GM19238 (cell line): ENCODE measurements at regions not wholly inside any gene's neighbourhood (a gene's known extent, or its start where the extent isn't known, plus 50 kb on each side); places are given as distances from the start of the nearest gene placed in this dataset.
"Not testable (repeated sequence)": the region's sequence is repeated elsewhere in the genome, so short reads cannot be mapped to it uniquely, and the experiment has no call there.

ENCODE experiments used
- DNase-seq: peaks from one replicate; pipeline ENCODE4 v3.0.0; 2011; ENCODE audit warnings: low spot score; ENCODE audit not compliant: insufficient read length

- no peak for DNase-seq
These were observed 108.4 kb upstream of the ATXN3L start for GRCh38 chrX:13428053-13428786.

GRCh38 chrX:13427441-13428052 lies 107.7 kb upstream of the ATXN3L start:
- DNase-seq = no peak

DNA sequence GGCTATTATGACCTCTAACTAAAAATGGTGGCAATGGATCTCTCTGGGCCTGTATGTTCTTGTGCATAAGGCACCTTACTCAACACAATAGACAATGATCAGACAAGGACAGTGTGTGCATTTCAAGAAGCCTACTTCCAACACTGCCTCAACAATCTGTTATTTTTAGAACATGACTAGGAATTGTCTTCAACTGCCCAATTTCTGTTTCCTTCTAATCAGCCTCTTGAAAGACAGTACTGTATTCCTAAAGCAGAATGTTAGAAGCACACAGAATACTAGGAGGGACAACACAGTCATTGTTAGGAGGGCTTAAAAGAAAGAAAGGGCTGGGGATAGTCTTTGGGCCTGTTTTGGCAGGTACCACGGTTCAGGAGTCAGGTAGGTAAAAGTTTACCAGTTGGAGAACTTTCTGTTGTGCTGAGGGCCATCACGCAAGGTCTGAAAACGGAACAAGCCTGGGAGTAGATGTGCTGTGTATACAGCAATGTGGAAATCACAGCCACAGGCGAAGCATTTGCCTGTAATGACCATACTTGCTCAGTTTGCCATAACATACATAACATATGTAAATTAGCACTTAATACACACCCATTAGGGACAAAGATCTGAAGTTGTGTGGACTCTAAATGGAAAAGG lies 100.8 kb upstream of the ATXN3L start:
- no peak for DNase-seq

- no peak for DNase-seq
These were observed 100.1 kb upstream of the ATXN3L start for GRCh38 chrX:13419918-13420317.

DNA sequence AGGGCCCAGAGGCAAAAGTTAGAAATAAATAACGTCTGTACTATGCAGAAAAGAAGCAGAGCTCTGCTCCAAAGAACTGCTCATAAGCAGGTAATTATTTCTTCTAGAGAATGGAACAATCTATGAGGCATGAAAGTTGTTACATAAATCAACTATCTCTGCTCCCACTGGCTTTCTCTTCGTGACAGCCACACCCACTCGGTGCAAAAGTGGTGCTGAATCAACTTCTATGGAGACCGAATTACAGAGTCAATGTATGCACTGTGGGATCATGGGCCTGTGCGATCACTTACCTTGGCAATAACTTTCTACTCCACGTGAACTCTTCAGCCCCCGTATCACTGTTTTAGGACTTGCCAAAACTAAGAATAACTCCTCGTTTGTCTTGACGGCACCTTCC lies 99.4 kb upstream of the ATXN3L start:
- no peak for DNase-seq

- DNase-seq = no peak
These were observed 98.6 kb upstream of the ATXN3L start for GRCh38 chrX:13418126-13419097.

- no peak for DNase-seq
These were observed 95.7 kb upstream of the ATXN3L start for GRCh38 chrX:13415509-13415908.

- DNase-seq = no peak
These were observed 94.3 kb upstream of the ATXN3L start for GRCh38 chrX:13414006-13414647.

- DNase-seq = no peak
These were observed 92.4 kb upstream of the ATXN3L start for GRCh38 chrX:13412208-13412600.

DNA sequence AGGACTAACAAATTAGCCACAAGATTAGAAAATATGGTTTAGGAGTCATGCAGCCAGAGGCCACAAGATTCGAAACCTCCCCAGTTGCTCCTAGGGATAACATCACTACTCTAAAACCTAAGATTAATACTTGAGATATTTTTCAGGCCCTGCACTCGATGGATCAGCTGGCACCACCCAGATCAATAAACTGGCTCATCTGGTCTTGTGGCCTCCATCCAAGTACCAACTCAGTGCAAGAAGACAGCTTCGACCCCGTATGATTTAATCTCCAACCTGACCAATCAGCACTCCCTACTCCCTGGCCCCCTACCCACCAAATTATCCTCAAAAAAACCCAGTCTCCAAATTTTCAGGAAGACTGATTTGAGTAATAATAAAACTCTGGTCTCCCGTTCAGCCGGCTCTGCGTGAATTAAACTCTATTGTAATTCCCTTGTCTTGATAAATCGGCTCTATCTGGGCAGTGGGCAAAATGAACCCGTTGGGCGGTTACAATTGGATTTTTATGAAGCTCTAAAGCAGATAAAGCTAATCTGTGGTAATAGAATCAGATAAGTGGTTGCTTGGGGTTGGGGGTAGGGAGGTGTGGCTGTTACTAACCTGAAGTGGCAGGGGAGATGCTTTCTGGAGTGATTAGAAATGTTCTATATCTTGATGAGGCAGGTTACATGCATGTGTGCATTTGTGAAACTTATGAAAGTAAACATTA lies 91.8 kb upstream of the ATXN3L start:
- DNase-seq = no peak

DNA sequence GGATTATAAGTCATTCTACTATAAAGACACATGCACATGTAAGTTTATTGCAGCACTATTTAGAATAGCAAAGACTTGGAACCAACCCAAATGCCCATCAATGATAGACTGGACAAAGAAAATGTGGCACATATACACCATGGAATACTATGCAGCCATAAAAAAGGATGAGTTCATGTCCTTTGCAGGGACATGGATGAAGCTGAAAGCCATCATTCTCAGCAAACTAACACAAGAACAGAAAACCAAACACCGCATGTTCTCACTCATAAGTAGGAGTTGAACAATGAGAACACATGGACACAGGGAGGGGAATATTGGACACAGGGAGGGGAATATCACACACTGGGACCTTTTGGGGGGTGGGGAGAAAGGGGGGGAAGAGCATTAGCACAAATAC lies 88.7 kb upstream of the ATXN3L start:
- DNase-seq = not testable (repeated sequence)

DNA sequence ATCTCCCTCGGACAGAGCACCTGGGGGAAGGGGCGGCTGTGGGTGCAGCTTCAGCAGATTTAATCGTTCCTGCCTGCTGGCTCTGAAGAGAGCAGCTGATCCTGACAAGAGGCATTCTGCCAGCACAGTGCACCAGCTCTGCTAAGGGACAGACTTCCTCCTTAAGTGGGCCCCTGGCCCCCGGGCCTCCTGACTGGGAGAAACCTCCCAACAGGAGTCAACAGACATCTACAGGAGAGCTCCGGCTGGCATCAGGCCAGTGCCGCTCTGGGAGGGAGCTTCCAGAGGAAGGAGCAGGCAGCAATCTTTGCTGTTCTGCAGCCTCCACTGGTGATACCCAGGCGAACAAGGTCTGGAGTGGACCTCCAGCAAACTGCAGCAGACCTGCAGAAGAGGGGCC lies 84.9 kb upstream of the ATXN3L start:
- DNase-seq = not testable (repeated sequence)

GRCh38 chrX:13404364-13404763 lies 84.5 kb upstream of the ATXN3L start:
- DNase-seq = no peak

- DNase-seq = no peak
These were observed 81.9 kb upstream of the ATXN3L start for GRCh38 chrX:13401724-13402123.

DNA sequence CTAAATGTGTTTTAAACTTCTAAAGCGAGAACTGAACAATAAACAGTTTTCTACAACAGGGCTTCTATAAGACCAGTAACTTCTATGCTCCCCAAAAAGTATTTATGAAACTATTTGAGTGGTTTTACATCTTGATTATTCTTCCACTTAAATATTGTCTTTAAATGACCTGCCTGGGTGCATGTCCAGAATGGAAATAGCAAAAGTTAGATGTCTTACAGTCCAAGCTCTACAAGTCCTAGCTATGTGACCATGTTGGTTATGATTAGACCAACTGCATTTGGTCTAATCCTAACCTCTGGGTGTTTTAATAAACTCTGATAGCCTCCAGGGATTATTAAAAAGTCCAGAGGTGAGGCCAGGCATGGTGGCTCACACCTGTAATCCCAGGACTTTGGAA lies 79.0 kb upstream of the ATXN3L start:
- no peak for DNase-seq

GRCh38 chrX:13397878-13398818 lies 78.3 kb upstream of the ATXN3L start:
- DNase-seq = no peak

- DNase-seq = no peak
These were observed 77.1 kb upstream of the ATXN3L start for GRCh38 chrX:13396924-13397323.

- no peak for DNase-seq
These were observed 69.6 kb upstream of the ATXN3L start for GRCh38 chrX:13389501-13389900.
